Ishikawa (cell line): ENCODE measurements at regions not wholly inside any gene's neighbourhood (a gene's known extent, or its start where the extent isn't known, plus 50 kb on each side); places are given as distances from the start of the nearest gene placed in this dataset.

Experiments
- CEBPB ChIP-seq: IDR thresholded peaks from 2 replicates; pipeline ENCODE4 v1.6.1; 2012
- CREB1 ChIP-seq: IDR thresholded peaks from 2 replicates; pipeline ENCODE4 v1.6.1; 2012; ENCODE audit warnings: low read depth
- EGR1 ChIP-seq: IDR thresholded peaks from 2 replicates; pipeline ENCODE4 v1.6.1; 2012
- EP300 ChIP-seq: IDR thresholded peaks from 2 replicates; pipeline ENCODE4 v1.6.1; 2012; ENCODE audit warnings: borderline replicate concordance
- FOXM1 ChIP-seq: IDR thresholded peaks from 2 replicates; pipeline ENCODE4 v1.6.1; 2012; ENCODE audit warnings: low read depth, borderline replicate concordance
- NFIC ChIP-seq: IDR thresholded peaks from 2 replicates; pipeline ENCODE4 v1.6.1; 2012
- RAD21 ChIP-seq: IDR thresholded peaks from 2 replicates; pipeline ENCODE4 v1.6.1; 2012; ENCODE audit warnings: low read depth
- TAF1 ChIP-seq: IDR thresholded peaks from 2 replicates; pipeline ENCODE4 v1.6.1; 2012; ENCODE audit warnings: low read depth, mild to moderate bottlenecking
- TCF12 ChIP-seq: IDR thresholded peaks from 2 replicates; pipeline ENCODE4 v1.6.1; 2012; ENCODE audit warnings: low read depth
- TEAD4 ChIP-seq: IDR thresholded peaks from 2 replicates; pipeline ENCODE4 v1.6.1; 2012
- YY1 ChIP-seq: IDR thresholded peaks from 2 replicates; pipeline ENCODE4 v1.6.1; 2012; ENCODE audit warnings: low read depth
- ZBTB7A ChIP-seq: IDR thresholded peaks from 2 replicates; pipeline ENCODE4 v1.6.1; 2012; ENCODE audit warnings: low read depth
- TF ChIP-seq, protein P1 (sequence below): IDR thresholded peaks from 2 replicates; pipeline ENCODE4 v1.6.1; 2012
- TF ChIP-seq, protein P2 (sequence below): IDR thresholded peaks from 2 replicates; pipeline ENCODE4 v1.6.1; 2012
- TF ChIP-seq, protein P3 (sequence below): IDR thresholded peaks from 2 replicates; pipeline ENCODE4 v1.6.1; 2012; ENCODE audit warnings: low read depth, mild to moderate bottlenecking

DNA sequence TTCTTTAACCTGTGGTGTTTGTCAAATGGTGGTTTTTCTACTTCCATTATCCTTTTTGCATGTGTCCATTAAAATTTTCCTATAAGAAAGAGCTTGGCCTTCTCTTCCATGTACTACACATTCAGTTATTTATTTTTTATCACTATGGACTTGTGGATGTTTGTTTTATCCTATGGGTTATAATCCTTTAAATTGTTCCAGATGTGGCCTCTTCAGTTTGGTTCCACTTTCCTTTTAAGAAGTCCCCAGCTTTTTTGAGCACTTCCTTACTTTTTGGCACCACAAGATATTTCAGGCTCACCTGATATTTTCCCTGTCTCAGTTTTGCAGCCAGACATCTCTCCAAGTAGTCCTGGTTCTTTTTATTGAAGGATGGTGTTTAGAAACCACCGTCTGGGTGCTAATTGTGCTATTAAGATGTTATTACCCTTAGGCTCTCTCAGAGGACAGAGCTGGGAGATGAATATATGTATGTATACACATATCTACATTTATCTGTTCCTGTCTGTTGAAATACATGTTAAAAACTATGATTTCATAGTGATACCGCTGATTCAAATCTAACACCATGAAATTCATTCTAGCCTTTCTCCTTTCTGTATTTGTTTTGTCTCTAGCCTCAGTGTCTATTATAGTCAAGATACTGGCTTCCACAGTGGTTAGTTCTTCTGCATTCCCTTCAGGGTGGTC lies 408.5 kb upstream of the RGS6 start:
- no peak for TF ChIP-seq NFIC
- no peak for TF ChIP-seq TEAD4
- no peak for TF ChIP-seq TAF1
- TF ChIP-seq RAD21 = no peak
- TF ChIP-seq ZBTB7A = no peak
- TF ChIP-seq CREB1 = no peak
- TF ChIP-seq, protein P1, sequence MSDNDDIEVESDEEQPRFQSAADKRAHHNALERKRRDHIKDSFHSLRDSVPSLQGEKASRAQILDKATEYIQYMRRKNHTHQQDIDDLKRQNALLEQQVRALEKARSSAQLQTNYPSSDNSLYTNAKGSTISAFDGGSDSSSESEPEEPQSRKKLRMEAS = no peak
- no peak for TF ChIP-seq EGR1
- TF ChIP-seq FOXM1 = no peak
- TF ChIP-seq, protein P2, sequence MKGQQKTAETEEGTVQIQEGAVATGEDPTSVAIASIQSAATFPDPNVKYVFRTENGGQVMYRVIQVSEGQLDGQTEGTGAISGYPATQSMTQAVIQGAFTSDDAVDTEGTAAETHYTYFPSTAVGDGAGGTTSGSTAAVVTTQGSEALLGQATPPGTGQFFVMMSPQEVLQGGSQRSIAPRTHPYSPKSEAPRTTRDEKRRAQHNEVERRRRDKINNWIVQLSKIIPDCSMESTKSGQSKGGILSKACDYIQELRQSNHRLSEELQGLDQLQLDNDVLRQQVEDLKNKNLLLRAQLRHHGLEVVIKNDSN = no peak
- TF ChIP-seq, protein P3, sequence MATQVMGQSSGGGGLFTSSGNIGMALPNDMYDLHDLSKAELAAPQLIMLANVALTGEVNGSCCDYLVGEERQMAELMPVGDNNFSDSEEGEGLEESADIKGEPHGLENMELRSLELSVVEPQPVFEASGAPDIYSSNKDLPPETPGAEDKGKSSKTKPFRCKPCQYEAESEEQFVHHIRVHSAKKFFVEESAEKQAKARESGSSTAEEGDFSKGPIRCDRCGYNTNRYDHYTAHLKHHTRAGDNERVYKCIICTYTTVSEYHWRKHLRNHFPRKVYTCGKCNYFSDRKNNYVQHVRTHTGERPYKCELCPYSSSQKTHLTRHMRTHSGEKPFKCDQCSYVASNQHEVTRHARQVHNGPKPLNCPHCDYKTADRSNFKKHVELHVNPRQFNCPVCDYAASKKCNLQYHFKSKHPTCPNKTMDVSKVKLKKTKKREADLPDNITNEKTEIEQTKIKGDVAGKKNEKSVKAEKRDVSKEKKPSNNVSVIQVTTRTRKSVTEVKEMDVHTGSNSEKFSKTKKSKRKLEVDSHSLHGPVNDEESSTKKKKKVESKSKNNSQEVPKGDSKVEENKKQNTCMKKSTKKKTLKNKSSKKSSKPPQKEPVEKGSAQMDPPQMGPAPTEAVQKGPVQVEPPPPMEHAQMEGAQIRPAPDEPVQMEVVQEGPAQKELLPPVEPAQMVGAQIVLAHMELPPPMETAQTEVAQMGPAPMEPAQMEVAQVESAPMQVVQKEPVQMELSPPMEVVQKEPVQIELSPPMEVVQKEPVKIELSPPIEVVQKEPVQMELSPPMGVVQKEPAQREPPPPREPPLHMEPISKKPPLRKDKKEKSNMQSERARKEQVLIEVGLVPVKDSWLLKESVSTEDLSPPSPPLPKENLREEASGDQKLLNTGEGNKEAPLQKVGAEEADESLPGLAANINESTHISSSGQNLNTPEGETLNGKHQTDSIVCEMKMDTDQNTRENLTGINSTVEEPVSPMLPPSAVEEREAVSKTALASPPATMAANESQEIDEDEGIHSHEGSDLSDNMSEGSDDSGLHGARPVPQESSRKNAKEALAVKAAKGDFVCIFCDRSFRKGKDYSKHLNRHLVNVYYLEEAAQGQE = no peak
- TF ChIP-seq CEBPB = no peak
- no peak for TF ChIP-seq EP300

DNA sequence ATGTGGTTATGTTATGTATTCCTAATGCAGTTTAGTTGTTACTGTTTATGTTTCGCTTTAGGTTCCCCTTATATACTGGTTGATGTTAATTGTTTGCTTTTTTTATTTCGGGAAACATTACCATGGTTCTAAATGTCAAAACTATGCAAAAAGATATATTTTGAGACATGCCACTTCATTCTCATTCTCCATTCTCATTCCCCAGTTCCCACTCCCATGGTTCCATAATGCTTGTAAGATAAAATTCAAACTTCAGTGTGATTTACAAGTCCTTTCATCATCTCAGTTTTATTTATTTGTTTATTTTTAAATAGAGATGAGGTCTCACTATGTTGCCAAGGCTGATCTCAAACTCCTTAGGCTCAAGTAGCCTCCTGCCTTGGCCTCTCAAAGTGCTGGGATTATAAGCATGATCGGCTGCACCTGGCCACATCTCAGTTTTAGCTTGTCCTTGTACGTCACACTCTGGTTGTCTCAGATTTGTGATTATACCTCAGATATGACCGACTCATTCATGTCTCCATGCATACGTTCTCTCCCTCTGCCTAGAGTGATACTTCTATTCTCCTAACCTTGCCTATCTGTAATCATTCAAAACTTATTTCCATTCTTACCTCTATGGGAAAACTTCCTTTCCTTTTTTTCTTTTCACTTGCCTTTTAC lies 407.8 kb upstream of the RGS6 start:
- no peak for TF ChIP-seq YY1
- TF ChIP-seq, protein P2 = no peak
- TF ChIP-seq CEBPB = no peak
- no peak for TF ChIP-seq EGR1
- no peak for TF ChIP-seq ZBTB7A
- TF ChIP-seq TAF1 = no peak

DNA sequence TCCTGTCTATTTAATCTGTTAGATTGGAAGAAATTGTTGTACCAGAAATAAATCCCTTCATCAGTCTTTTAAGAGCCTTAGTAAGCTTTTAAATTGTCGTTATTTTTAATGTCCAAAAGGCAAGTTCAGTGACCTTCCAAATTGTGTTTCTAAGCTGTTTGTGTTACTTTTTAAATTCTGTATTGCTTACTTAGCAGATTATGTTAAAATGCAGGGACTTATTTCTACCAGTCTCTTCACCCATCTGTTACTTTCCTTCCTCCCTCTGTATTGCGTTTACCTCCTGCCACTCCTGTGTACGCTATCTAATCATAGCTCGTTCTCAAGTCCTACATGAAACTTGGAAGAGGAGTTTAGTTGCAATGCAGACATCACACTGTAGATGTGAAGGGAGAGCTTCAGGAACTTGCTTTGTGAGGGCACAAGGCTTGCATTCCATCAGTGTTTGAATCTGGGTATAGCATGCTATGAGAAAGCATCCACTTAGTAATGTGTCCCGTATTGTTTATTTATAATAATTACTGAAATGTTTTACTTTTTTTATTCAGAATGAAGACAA lies 406.5 kb upstream of the RGS6 start:
- no peak for TF ChIP-seq ZBTB7A
- TF ChIP-seq, protein P1 = no peak
- no peak for TF ChIP-seq TCF12
- TF ChIP-seq, protein P2 = no peak
- TF ChIP-seq FOXM1 = no peak
- no peak for TF ChIP-seq TEAD4

DNA sequence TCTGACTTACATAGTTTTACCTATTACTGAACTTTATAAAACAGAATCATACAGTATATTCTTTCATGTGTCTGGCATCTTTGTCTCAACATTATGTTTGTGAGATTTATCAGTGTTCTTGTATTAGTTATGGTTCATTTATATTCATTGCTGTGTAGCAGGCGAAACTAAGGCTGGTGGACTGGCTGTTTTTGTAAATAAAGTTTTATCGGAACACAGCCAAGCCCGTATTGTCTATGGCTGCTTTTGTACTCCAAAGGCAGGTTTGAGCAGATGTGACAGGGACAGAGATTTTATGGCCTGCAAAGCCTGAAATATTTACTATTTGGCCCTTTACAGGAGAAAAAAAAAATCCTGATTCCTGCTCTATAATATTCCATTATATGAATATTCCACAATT lies 405.8 kb upstream of the RGS6 start:
- TF ChIP-seq ZBTB7A (no peak), EGR1 (no peak), CEBPB (no peak), FOXM1 (no peak), TAF1 (no peak), EP300 (no peak), NFIC (no peak), RAD21 (no peak), TCF12 (no peak), TEAD4 (no peak), CREB1 (no peak), YY1 (no peak)
- TF ChIP-seq, protein P1 = no peak
- TF ChIP-seq, protein P2 = no peak
- TF ChIP-seq, protein P3 = no peak
